AG20443 (cell line): ENCODE measurements at regions not wholly inside any gene's neighbourhood (a gene's known extent, or its start where the extent isn't known, plus 50 kb on each side); places are given as distances from the start of the nearest gene placed in this dataset.
"Not testable (repeated sequence)": the region's sequence is repeated elsewhere in the genome, so short reads cannot be mapped to it uniquely, and the experiment has no call there.

Experiments used
- DNase-seq: peaks from one replicate; pipeline ENCODE4 v3.0.0; 2012; ENCODE audit warnings: low spot score, mixed read lengths

DNA sequence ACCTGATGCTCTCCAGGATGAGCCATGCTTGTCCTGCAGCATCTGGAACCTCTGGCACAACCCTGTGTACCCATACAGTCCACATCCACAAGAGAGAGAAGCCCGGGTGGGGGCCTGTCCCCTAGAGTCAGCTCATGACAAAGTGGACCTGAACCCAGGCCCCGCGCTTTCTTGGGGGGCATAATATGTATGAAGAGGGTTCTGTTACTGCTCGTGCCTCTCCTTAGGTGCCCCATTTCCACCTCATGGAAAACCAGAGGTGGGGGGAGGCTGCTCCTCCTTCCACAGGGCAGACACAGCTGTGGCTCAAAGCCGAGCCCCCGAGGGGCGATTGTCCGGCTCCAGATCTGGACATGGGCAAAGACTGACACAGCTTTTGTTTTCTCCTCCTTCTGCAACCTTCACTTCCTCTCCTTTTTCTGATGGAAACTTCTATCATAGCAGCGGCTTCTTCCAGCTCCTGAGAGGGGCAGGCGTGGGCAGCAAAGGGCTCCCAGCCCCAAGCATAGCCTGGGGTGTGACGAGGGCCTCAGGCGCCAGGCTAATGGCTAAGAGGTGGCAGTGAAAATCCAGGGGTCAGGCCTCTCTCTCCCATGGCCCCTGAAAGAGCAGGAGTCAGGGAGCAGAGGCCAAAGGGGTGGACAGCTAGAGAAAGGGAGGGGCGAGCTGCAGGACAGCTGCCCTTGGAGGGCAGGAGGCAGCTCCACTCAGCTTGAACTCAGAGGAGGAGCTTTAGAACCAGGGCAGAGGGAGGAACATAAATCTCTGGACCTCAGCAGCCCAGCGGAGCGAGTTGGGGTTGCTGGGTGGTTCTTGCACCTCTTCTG, 155.5 kb downstream of the ZFP36L2 start:
- peak; percentile 43 for DNase-seq

DNA sequence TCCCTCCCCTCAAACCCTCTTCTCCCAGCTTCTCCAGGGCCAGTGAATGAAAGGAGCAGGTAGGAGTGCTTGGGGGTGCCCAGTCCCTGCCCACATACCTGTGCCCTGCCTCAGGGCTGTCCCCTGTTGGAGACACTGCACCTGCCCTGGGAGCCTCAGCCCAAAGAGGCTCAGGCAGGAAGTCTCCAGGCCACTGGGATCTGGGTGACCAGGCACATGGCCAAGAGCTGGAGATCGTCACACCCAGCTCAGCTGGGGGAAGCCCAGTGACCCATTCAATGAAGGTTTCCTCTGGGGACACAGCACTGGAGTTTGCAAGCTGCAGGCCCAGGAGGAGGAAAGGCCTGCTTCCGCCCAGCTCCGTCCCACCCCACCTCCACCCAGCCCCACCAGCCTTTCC, 156.4 kb downstream of the ZFP36L2 start:
- no peak for DNase-seq

DNA sequence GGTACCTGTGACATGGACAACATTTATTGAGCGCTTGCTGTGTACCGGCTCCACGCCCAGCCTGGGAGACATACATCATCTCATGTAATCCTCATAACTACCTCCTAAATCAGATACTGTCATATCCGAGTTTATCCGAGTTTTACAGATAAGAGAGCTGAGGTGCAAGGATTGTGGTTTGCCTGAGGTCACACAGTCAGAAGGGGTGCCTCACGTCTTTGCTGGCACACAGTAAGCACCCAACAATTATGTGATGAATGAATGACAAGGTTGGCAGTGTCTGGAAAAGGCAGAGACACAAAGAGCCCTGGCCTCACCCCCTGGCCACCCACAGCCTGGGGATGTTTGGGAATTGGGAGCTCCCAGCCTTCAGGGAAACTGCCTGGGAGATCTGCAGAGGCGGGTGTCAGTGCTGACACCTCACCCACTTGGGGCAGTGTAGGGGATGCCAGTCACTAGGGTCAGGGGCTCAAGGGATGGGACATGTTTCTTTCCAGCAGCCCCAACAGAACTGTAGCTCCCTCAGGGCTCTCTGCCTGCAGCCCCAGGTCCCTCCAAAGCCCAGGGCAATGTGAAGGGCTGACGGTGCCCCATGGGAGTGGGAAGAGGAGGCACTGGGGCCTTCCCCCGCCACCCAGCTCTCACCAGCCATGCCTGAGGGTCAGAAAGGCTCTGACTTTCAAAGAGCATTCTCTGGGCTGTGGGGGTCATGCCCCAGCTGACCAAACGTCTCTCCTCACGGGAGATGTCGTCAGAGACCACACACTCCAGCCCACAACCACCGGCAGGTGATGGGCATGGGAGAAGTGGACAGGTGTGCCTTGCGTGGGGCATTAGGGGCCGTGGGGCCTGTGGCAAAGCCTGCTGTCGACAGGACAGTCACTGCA, 157.5 kb downstream of the ZFP36L2 start:
- DNase-seq = no peak

DNA sequence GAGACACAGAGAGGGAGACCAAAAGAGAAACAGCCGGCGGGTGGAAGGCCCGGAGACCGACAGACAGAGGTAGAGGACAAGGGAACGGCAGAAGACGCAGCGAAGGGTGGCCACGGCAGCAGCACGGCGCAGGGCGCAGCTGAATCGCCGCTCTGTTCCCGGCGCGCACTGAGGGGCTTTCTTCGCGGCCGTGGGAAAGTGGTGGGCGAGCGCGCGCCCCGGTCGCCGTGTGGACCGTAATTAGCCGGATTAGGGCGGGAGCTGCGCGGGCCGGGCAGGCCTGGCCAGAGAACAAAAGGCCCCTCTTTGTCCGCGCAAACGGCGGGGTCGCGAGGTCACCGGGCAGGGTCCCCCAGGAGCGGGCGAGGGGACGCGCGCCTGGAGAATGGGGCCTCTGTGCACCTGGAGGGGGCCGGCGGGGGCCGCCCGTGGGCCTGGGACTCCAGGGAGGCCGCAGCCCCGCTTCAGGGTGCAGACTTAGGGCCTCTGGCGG, 158.3 kb downstream of the ZFP36L2 start:
- DNase-seq = no peak

DNA sequence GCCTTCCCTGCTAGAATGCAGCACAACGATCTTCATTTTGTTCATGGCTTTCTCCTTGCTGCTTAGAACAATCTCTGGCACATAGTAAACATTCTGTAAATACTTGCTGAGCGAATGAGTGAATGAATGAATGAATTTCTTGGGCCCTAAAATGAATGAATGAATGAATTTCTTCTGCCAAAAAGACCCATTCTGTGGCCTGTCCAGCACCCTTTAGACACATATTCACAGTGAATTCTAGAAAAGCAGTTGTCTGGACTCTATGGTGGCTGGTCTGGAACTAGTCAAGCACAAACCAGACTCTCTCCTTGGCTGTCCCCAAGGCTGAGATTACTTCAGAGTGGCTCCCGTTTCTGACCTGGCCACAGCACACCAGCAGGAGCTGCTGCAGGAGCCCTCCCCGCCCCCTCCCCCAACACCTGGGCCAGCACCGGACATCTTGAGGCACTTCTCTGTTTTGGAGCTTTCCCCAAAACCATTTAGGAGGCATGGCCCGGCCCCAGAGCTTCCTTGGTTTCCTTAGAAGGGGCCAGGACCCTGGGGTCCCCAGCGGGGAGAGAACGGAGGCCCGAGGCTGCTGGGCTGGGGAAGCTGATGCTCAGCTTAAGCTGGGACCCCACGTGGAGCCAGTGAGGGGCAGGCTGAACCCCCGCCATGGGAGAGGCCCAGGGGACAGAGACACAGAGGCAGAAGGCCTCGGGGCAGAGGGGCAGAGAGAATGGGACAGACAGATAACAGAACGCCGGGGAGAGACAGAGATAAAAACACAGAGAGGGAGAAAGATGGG, 159.0 kb downstream of the ZFP36L2 start:
- DNase-seq = no peak

DNA sequence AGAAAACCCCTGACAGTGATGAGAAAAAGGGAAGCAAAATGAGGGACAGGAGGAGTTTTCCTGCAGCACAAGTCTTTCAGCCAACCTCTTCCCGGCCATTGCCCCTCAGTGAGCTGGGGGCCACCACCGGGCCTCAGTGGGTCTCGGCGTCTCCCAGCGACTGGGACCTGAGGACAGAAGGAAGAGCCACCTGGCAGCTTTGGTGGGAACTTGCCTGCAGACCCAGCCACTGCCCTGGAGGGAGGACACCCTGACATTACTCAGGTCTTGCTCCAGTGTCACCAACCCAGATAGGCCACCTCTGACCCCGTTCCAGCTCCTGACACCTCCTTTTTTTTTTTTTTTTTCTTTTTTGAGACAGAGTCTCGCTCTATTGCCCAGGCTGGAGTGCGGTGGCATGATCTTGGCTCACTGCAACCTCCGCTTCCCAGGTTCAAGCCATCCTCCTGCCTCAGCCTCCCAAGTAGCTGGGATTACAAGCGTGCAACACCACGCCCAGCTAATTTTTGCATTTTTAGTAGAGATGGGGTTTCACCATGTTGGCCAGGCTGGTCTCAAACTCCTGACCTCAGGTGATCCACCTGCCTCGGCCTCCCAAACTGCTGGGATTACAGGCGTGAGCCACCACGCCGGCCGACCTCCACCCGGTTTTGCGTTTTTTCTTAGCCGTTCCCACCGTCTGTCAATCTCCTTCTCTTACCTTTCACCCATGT, 159.7 kb downstream of the ZFP36L2 start:
- DNase-seq = not testable (repeated sequence)

DNA sequence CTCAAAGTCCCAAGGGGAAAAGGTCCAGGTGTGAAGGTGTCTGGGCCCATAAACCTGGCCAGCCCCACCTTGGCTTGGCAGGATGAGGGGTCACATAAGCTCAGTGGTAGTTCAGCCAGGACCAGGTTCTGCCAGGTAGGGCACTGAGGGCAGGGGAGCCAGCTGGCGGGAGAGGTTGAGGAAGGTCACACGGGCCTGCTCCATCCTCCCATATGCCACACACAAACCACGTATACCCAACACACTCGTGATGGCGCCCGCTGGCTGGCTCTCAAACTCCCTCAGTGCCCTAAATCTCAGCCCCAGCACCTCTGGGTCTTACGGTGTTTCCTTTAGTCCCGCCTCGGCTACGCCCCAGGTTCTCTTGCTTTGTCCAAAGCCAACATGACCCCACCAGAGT, 160.5 kb downstream of the ZFP36L2 start:
- no peak for DNase-seq

DNA sequence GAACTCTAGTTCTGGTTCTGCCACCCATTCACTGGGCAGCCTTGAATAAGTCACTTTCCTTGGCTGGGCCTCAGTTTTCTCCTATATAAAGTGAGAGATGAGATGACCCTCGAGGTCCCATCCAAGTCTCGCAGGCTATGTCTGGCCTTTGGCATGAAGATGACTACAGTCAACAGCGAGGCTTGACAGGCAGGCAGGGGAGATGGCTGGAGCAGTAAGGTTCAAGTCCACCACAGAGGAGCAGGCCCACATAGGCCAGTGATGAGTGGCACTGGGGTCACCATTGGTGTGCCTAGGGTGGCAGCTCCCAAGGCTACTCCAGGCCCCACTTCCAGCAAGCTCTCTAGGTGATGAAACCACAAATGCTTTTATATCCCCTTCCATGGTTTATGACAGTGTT, 161.4 kb downstream of the ZFP36L2 start:
- no peak for DNase-seq

DNA sequence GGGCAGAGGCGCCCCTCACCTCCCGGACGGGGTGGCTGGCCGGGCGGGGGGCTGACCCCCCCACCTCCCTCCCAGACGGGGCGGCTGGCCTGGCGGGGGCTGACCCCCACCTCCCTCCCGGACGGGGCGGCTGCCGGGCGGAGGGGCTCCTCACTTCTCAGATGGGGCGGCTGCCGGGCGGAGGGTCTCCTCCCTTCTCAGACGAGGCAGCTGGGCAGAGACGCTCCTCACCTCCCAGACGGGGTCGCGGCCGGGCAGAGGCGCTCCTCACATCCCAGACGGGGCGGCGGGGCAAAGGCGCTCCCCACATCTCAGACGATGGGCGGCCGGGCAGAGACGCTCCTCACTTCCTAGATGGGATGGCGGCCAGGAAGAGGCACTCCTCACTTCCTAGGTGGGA, 163.3 kb downstream of the ZFP36L2 start:
- not testable (repeated sequence) for DNase-seq

DNA sequence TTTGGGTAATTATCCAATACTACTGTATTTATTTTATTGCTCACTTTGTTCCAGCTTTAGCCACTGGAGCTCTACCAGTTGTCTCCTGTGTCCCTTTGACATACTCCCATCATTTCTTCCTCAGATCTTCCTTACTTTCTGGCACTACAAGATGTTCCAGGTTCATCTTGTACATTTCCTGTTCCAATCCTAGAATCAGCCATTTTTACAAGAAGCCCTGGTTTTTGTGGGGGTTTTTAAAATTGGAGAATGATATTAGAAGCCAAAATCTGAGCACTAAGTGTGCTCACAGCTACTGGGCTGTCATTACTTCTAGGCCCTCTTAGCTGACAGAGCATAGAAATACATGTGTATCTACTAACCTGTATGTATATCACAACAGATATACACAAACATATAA, 164.3 kb downstream of the ZFP36L2 start:
- DNase-seq = no peak

DNA sequence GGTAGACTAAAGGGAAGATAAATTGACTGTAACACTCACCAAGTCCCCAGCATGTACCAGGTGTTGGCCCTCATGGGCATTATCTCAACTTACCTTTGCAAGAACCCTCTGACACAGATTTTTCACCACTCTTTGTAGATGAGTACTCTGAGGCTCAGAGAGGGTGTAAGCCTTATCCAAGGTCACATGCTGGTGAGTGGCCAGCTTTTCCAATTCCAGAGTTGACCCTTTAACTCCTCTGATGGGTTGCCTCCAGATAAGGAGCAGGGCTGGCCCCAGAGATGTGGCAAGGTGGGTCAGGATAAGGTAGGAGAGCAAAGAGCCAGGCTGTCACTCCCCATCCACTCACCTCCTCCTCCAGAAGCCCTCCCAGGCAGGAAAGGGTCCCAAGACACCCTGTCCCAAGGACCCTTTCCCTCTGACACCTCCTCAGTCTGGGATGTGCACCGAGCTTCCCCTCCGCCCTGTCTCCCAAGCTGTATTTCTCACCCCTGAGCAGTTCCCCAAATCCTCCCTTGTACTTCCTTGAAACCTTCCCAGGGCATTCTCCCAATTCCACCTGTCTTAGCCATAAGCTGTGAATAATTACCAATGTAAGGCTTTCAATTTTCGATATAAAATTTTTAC, 165.9 kb downstream of the ZFP36L2 start:
- no peak for DNase-seq

DNA sequence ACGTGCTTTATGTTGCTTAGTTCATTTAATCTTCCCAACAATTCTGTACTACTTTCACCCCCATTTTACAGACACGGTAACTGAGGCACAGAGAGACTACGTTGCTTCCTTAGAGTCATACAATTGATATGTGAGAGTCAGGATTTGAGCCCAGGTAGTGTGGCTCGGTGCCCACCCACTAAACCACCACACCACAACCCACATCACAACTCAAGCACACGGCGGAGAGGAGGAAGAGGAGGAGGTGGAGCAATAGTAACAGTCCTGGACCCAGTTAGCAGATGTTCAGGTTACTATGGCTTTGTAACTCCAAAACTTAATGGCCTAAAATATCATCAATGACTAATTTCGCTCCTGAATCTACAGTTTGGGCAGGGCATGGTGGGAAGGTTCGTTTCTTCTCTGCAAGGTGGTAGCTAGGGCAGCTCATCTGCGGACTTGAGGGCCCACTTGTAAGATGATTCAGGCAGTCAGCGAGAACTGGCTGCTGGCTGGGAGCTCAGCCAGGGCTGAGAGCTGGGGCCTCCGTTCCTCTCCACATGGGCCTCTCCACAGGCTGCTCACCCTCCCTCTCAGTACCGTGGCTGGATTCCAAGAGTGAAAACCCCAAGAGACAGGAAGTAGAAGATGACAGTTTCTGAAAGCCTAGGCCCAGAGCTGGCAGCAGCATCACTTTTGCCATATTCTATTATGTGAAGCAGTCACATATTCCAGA, 167.1 kb downstream of the ZFP36L2 start:
- DNase-seq = peak; percentile 82

DNA sequence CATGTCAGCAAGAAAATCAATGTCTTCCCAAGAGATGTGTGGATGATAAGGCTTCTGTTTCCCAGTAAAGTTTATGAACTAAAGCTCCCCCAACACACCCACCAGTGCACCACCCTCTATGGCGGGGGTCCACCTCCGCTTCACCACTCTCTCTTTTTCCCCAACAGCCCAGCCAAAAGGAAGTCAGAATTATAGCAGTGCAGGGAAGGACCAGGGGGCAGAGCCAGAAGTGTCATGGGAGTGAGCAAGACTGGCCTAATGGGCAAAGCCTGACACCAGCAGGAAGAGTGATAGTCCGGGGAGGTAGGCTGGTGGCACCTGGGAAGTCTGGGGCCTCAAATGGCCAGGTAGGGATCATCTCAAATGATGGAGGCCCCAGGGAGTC, 167.7 kb downstream of the ZFP36L2 start:
- no peak for DNase-seq

DNA sequence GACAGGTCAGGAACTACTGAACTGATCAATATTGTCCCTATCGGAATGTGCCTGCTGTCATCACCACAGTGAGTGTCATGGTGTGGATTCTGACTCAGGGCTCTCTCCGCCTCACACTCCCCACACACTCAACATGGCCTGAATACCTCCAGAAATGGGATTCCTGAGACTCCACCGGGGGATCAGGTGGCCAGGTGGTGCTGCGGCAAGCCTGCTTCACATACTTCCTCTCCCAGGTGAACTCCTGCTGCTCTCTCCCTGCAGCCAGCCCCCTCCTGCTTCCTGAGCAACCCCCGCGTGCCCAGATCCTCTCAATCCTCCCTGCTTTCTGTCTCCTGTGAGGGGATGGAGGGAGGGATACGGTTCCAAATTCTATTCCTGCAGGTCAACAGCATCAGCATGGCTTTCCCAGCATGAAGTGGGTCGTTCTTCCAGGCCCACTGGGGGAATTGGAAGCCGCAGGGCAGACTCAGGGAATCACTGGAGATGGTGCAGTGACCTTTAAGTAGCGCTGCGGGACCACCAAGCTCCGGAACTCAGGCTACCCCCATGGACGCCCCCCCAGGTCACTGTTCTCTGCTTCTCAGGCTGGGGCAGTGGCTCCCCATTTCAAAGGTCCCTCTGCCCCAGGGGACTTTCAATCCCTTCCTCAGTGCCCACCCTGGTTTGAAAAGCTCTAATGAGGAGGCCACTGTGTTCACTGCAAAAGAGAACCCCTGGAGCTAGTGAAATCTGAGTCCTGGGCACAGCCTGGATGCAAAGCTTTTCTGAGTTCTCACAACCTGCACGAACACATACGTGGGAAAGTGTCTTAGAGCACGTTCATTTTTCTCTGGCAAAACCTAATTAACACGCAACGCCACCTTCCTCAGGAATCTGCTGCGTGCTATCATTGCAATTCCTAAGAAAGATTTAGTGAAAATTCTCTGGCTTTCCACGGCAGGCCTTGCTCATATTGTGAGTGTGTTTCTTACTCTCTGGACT, 168.4 kb downstream of the ZFP36L2 start:
- DNase-seq = no peak

DNA sequence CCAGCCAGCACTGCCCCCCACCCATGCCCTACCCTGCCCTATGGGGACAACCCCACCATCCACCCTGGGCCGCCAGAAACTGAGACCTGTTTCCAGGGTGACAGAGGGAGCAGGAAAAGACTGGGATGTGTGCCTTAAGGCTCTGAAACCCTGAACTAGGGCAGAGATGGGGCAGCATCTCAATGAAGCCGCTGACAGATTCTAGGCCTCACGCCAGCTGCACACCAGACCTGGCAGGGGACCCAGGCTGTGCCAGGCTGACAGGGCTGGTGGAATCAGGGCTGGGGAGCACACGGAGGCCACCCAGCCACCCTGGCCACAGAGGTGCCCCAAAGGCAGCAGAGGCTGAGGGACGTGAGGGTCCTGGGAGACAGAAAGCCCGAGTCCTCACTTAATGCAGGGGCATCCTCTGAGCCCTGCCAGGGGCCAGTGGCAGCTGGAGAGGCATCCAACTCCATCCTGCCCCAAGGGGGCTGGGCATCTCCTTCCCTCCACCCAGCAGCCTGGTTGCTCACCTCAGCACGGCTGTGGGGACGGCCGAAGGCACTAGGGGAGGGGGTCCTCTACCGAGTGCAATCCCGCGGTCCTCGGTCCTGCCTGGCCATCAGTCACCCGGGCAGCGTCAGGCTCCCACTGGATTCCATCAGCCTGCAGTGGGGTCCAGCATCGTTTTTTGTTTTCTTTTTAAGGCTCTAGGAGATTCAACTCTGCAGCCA, 169.2 kb downstream of the ZFP36L2 start:
- no peak for DNase-seq

DNA sequence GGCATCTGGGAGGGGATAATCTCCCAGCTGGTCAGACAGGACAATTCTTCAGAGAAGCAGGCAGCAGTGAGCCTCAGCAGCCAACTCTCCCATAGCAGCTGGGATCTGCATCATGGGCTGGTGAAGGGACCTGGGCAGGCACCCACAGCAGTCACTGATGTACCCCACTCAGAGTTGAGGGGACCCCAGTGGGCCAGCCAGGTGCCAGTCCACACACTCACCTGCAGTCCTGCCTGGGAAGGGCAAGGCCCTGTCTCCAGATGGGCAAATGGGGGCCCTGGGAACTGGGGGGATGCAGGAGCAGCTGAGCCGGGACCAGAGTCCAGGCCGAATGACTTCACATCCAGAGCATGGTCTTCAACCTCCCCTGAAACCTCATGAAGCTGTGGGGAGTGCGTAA, 170.4 kb downstream of the ZFP36L2 start:
- no peak for DNase-seq

DNA sequence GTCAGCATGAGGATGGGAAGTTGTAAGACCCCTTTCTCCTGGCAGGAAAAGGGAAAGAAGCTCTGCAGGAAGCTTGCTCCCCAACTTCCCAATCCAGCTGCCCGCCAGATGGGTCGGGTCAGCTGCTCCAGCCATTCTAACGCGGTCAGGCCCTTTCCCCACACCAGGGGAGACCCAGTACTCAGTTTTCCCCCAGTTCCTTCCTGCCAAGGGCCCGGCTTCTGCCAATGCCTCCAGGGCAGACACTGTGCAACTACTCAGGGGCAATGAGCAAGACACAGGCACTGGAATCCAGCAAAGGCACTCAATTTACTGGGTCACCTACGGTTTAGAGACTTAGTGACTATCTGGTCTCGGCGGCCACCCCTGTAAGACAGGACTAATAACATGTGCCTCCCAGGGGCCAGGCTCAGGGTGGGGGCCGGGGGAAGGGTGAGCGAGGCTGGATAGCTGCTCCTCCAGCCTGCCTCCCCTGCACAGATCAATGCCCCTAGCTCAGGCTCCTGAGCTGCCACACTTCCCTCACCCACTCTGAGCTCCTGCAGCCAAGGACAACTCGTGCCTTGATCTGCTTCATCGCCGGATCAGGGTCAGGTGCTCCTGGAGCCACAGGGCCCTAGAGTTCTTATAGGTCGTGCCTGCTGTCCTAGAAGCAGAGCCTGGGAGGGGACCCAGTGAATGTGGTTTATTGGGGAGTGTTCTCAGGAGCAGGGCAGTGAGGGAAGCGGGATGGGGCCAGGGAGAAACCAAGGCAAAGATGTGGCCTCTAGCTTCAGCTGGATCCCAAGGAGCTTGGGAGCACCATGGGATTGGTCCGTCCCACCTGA, 171.1 kb downstream of the ZFP36L2 start:
- DNase-seq = no peak

DNA sequence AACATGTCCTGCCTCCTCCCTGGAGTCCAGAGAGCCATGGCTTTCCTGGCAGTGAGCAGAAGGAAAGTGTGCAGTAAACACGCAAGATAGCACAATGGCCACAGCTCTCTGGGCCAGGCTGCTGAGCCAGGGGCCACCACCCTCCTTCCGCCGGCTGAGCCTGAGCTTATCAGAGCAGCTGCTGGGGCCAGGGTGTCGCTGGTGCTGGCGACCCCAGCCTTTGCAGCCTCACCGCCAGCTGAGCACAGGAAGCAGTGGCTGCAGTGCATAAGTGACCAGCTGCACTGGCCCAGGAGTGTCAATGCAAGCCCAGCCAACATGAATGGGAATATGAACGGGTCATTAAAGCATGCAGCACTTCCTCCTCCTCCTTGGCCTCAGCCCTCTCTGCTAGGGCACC, 172.0 kb downstream of the ZFP36L2 start:
- DNase-seq = no peak
